ENCODE measurements at regions not wholly inside any gene's neighbourhood (a gene's known extent, or its start where the extent isn't known, plus 50 kb on each side); places are given as distances from the start of the nearest gene placed in this dataset.

DNA sequence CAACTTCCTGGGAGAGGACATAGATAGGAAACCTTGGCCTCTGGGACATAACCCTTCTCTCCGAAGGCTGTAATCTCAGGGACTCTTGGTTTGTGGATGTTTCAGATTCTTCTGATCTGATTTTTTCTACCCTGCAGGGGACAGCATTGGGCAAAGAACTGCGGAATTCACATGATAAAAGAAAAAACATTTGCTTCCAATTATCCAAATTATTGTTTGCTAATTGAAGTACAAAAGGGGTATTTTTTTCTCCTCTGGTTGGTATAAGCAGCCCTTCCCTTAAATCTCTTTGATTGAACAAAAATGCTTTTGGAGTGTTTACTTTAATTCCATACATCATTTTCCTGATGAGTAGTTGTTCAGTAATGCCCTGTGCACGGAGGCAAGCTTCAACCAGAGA lies 251.7 kb upstream of the IRX3 start:
- WGBS, result 27% methylated on average over 3 of the region's 3 CpGs
- Histone ChIP-seq H3K4me3 (ENCODE audit: low read depth, low read length) (no peak overlapping the region), H3K4me1 (ENCODE audit: insufficient read depth) (no peaks in the 10 kb centered on the region), H3K27ac (ENCODE audit: low read depth) (no peak overlapping the region), H3K36me3 (ENCODE audit: insufficient read depth) (no peaks in the 10 kb centered on the region)
- DNase-seq (ENCODE audit: extremely low spot score), result no peak

DNA sequence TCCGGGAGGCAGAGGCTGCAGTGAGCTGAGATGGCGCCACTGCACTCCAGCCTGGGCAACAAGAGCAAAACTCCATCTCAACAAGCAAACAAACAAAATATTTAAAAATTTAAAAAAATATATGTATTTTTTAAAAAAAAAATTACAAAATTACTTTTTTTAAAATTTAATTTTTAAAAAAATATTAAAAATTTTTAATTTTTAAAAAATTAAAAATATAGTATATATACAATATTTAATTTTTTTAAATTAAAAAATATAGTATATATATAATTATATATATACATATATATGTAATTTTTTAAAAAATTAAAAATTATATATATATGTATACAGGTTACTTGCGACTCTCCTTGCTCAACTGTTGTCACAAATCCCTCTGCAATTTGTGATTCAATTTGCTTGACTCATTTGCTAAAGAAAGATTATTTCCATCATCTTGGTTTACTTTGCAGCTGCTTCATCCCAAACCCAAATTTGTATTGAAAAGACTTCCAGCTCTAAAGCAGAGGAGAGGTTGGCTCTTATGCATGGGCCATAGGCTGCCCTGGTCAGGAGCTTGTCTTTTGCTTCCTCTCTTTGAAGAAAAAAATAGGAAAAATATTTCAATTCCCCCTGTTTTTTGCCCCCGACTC lies 247.4 kb upstream of the IRX3 start:
- Histone ChIP-seq H3K27ac (ENCODE audit: low read depth) (no peak overlapping the region), H3K4me3 (ENCODE audit: low read depth, low read length) (no peak overlapping the region), H3K36me3 (ENCODE audit: insufficient read depth) (no peaks in the 10 kb centered on the region), H3K4me1 (ENCODE audit: insufficient read depth) (no peaks in the 10 kb centered on the region)
- DNase-seq (ENCODE audit: extremely low spot score), result no peak
- 93% methylated on average over 4 of the region's 4 CpGs for WGBS

DNA sequence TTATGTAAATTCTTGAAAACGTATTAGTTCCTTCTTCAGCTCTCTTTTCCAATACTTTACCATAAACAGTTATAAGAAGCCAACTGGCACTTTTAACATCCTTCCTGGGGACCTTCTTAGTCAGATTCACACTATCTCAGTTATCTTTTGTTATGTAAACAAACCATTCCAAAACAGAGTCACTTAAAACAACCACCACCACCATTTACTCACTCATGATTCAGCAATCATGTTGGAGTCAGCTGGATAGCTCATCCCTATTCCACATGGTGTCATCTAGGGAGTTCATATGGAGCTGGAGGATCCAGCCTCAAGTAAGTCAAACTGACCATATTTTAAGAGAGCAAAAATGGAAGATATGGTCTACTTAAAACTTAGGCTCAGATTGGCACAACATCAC lies 240.3 kb upstream of the IRX3 start:
- DNase-seq (ENCODE audit: extremely low spot score), result no peak
- no peaks in the 10 kb centered on the region for H3K4me1 ChIP-seq (ENCODE audit: insufficient read depth)
- H3K4me3 ChIP-seq (ENCODE audit: low read depth, low read length), result no peak overlapping the region
- no peaks in the 10 kb centered on the region for H3K36me3 ChIP-seq (ENCODE audit: insufficient read depth)
- WGBS, result 54% methylated on average over 1 of the region's 1 CpG
- no peak overlapping the region for H3K27ac ChIP-seq (ENCODE audit: low read depth)

DNA sequence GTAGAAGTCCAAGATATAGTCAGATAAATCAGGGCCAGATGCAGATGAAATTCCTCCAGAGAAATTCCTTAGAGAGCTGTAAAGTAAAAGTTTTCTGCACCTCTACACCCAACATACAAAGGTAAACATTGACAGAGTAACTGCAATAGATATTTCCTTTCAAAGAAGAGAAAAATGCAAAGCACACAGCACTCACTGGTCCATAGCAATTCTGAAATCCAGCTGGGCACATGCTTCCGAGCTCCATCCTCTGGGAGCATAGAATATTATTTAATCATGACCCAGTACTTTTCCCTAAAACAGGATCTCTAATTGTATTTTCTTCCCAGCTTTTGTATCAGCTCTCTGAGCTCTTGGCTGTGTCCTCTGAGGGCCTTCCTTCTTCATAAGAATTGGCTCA lies 239.5 kb upstream of the IRX3 start:
- no peak overlapping the region for H3K27ac ChIP-seq (ENCODE audit: low read depth)
- no peaks in the 10 kb centered on the region for H3K36me3 ChIP-seq (ENCODE audit: insufficient read depth)
- WGBS, result 90% methylated on average over 1 of the region's 1 CpG
- DNase-seq (ENCODE audit: extremely low spot score), result no peak
- H3K4me1 ChIP-seq (ENCODE audit: insufficient read depth), result no peaks in the 10 kb centered on the region
- no peak overlapping the region for H3K4me3 ChIP-seq (ENCODE audit: low read depth, low read length)

DNA sequence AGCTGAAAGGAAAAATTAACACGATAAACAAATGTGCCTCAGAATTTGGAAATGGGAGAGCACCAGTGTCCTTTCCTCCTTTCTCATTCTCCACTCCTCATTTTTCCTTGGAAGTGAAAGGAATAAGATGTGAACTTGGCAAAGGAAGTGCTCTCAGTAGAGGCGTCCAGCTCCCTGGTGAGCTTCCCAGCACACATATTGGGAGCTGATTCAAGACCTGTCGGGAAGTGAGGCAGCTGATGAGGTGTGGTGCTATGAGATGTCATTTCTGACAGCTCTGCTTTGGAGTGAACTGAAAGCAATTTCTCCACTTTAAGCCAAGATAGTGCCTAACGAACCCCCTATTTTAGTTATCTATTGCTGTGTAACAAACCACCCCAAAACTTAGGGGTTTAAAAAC lies 238.5 kb upstream of the IRX3 start:
- Histone ChIP-seq H3K4me3 (ENCODE audit: low read depth, low read length) (no peak overlapping the region), H3K36me3 (ENCODE audit: insufficient read depth) (no peaks in the 10 kb centered on the region), H3K4me1 (ENCODE audit: insufficient read depth) (no peaks in the 10 kb centered on the region), H3K27ac (ENCODE audit: low read depth) (no peak overlapping the region)
- DNase-seq (ENCODE audit: extremely low spot score), result no peak
- 81% methylated on average over 4 of the region's 4 CpGs for WGBS

DNA sequence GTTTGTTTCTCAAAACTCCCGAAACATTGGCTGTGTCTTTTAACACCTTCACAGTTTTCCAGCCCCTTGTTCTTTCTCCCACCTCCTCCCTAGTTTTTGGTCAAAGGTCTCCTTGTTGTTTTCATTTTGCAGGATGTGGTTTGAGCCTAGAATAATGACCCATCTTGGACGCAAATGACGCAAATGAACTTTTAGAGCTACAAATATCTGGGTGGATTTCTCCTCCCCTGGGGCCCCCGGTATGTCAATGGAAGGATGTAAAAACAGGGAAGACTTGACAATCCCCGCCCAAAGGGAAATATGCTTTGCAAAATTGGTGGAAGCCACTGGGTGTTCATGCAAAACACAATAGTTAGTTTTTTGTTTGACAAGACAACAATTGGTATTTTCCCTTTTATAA lies 236.0 kb upstream of the IRX3 start:
- Histone ChIP-seq H3K4me1 (ENCODE audit: insufficient read depth) (peaks cover 1% of the 10 kb centered on the region), H3K36me3 (ENCODE audit: insufficient read depth) (no peaks in the 10 kb centered on the region), H3K4me3 (ENCODE audit: low read depth, low read length) (no peak overlapping the region), H3K27ac (ENCODE audit: low read depth) (no peak overlapping the region)
- no peak for DNase-seq (ENCODE audit: extremely low spot score)
- WGBS, result 41% methylated on average over 5 of the region's 5 CpGs

DNA sequence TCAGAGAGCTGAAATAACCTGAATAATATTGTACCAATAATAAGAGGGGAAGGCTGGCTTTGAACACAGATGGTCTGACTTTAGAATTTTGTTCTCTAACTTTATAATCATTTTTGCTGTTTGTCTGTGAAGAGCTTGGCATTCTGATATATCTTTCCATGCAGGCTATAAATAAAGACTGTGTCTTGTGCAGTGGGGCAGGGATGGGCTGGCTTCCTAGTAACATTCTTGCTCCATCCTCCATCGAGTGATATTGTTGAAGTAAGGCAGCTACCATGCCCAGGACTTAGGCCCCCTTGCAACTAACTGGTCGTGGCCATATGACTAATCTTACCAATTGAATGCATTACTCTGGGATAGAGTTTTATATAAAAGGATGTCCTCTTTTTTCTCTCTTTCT lies 234.7 kb upstream of the IRX3 start:
- no peak for DNase-seq (ENCODE audit: extremely low spot score)
- WGBS, result 57% methylated on average over 2 of the region's 2 CpGs

DNA sequence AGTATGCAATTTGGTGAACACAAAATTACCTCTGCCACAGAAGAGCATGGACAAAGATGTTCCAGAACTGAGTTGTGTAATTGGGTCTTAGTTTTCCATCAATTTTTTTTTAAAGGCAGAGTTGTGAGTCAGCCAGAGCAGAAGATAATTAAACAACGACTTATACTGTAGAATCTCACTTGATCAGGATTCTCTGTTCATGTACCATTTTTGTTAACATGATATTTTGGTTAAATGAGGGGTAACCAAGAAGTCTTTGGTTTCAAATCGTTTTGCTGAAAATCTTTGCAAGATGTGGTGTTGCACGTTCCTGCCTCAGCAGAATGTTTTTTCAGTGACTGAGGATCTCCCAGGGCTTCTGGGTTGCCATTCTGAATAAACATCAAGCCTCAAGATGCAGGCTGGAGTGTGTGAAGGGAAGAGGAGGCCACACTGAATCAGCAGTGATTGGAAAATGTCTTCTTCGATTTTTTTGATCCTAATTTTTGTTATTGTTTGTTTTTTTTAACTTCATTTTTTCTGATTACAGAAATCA lies 232.6 kb upstream of the IRX3 start:
- no peak overlapping the region for H3K4me3 ChIP-seq (ENCODE audit: low read depth, low read length)
- no peaks in the 10 kb centered on the region for H3K36me3 ChIP-seq (ENCODE audit: insufficient read depth)
- H3K27ac ChIP-seq (ENCODE audit: low read depth), result no peak overlapping the region
- WGBS, result 59% methylated on average over 4 of the region's 4 CpGs
- H3K4me1 ChIP-seq (ENCODE audit: insufficient read depth), result peaks cover 1% of the 10 kb centered on the region
- no peak for DNase-seq (ENCODE audit: extremely low spot score)

More for the DNA sequence above, 234.7 kb upstream of the IRX3 start:
- H3K4me1 ChIP-seq (ENCODE audit: insufficient read depth), result peaks cover 1% of the 10 kb centered on the region
- H3K4me3 ChIP-seq (ENCODE audit: low read depth, low read length), result no peak overlapping the region
- no peaks in the 10 kb centered on the region for H3K36me3 ChIP-seq (ENCODE audit: insufficient read depth)
- no peak overlapping the region for H3K27ac ChIP-seq (ENCODE audit: low read depth)

DNA sequence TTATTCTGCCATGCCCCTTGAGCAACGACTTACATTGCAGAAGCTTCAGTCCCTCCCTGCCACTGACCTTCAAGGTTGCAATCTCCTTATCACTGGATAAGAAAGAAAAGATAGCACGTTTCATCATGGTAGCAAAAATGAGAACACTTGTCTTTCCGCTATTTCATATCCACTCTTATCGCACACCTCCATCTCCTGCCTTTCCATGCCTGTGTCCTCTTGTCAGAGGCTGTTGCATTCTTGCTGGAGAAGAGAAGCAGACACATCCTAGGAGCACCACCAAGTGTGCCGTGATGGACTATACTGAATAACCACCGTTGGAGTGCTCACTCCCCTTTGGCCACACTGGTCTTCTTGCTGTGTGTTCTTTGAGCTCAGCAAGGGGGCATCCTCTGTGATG lies 230.6 kb upstream of the IRX3 start:
- 51% methylated on average over 6 of the region's 6 CpGs for WGBS
- Histone ChIP-seq H3K36me3 (ENCODE audit: insufficient read depth) (no peaks in the 10 kb centered on the region), H3K4me1 (ENCODE audit: insufficient read depth) (peaks cover 1% of the 10 kb centered on the region), H3K4me3 (ENCODE audit: low read depth, low read length) (no peak overlapping the region), H3K27ac (ENCODE audit: low read depth) (no peak overlapping the region)
- no peak for DNase-seq (ENCODE audit: extremely low spot score)

DNA sequence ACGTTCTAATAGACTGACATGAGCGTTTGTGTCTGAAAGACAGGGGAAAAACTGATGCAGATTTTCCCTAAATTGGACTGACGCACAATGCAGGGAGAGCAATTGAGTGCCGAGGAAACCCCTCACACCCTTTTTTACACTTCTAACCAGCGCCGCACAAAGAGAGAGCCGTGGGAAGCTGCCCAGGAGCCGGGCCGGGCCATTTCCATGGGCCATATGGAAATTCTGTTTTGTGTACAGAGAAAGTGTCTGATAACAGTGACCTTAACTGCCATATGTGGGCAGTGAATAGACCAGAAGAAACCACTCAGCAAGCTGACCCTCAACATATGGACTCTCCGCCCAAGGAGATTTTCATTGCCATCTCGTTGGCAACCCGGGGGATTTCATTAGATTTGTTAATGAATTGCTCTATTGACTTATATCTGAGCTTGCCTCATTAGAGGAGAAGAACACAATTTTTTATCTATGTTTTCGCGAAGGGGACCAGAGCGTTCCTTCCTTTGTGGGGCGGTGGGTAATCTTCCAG lies 225.9 kb upstream of the IRX3 start:
- WGBS, result 73% methylated on average over 16 of the region's 16 CpGs
- no peak for DNase-seq (ENCODE audit: extremely low spot score)
- H3K27ac ChIP-seq (ENCODE audit: low read depth), result no peak overlapping the region
- H3K4me1 ChIP-seq (ENCODE audit: insufficient read depth), result no peaks in the 10 kb centered on the region
- no peak overlapping the region for H3K4me3 ChIP-seq (ENCODE audit: low read depth, low read length)
- no peaks in the 10 kb centered on the region for H3K36me3 ChIP-seq (ENCODE audit: insufficient read depth)

DNA sequence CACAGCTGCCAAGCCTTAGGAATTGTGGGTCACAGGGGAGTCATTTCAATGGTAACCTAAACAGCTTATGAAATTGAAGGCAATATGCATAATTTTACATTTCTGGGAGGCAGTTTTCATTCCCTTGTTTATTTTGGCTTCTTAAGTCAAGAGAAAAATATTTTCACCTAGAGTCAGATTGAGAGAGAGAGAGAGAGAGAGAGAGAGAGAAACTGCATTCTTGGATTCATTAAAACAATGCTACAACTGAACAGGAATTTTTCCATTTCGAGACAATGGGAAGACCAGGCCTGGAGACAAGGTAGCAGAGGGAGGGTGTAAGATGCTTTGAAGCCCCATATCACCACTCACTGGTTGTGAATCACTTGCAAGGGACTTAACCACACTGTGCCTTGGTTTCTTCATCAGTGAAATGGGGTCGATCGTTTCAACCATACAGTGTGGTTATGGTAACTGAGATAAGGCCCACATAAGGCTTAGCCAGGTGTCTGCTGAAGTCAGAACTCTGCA lies 224.7 kb upstream of the IRX3 start:
- no peak overlapping the region for H3K27ac ChIP-seq (ENCODE audit: low read depth)
- H3K4me1 ChIP-seq (ENCODE audit: insufficient read depth), result no peaks in the 10 kb centered on the region
- 68% methylated on average over 3 of the region's 3 CpGs for WGBS
- no peak overlapping the region for H3K4me3 ChIP-seq (ENCODE audit: low read depth, low read length)
- DNase-seq (ENCODE audit: extremely low spot score), result no peak
- no peaks in the 10 kb centered on the region for H3K36me3 ChIP-seq (ENCODE audit: insufficient read depth)

DNA sequence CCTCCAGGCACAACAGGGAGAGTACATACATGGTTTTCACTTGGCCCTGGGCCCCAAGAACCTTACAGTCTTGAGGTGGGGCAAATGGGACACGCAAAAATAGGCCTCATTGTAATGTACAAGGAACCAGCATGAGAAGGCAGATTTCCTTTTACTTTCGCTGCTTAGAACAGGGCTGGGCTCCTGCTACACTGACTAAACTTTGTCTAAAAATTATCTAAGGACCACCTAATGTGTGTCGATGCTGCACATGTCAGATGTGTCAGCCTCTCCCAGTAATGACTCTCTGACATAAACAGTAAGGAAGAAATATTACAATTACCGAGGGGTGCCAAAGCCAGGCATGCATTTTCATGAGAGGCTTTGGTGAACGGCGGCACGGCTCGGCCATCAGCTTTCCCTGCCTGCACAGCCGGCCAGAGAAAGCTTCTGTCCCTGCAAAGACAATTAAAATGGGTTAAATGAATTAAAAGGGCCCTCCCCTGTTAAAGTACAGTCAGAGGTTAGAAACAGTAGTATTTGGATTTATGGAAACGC lies 224.2 kb upstream of the IRX3 start:
- no peak overlapping the region for H3K4me3 ChIP-seq (ENCODE audit: low read depth, low read length)
- no peak for DNase-seq (ENCODE audit: extremely low spot score)
- 66% methylated on average over 10 of the region's 10 CpGs for WGBS
- no peak overlapping the region for H3K27ac ChIP-seq (ENCODE audit: low read depth)
- no peaks in the 10 kb centered on the region for H3K36me3 ChIP-seq (ENCODE audit: insufficient read depth)
- no peaks in the 10 kb centered on the region for H3K4me1 ChIP-seq (ENCODE audit: insufficient read depth)

DNA sequence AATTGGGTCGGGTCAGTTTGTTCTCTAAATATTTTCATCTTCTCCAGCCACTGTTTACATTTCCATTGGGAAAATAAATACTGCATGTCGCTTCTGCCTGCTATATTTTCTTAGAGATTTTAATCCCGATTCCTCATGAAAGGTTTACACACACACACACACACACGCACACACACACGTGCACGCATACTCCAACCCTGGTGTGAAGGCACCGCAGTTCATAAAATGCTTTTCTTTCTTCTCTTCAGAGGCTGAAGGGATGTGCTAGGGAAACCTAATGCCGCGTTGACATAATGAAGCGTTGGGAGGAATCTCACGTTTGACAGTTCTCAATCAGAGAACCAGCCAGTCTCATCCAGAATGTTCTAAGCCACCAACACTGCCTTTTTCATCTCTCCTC lies 222.9 kb upstream of the IRX3 start:
- WGBS, result 46% methylated on average over 11 of the region's 11 CpGs
- Histone ChIP-seq H3K36me3 (ENCODE audit: insufficient read depth) (no peaks in the 10 kb centered on the region), H3K27ac (ENCODE audit: low read depth) (no peak overlapping the region), H3K4me1 (ENCODE audit: insufficient read depth) (no peaks in the 10 kb centered on the region), H3K4me3 (ENCODE audit: low read depth, low read length) (no peak overlapping the region)
- DNase-seq (ENCODE audit: extremely low spot score), result no peak

DNA sequence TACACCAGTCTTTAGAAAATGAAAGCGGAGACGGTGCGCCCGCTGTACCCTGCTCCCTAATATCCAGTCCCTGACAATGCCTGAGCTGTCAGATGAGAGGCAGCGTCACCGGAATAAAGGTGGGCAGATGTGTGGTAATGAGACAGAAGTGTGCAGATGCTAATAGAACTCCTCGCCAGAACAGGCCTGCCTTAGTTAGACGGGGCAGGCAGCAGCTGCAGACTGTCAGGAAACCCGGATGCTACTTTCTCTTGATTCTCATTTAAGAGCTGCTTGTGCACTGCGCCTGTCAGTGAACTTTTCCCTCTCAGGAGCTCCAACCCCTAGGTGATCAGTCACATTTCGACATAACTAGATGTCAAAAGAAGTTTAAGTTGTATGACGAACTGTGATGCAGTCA lies 221.8 kb upstream of the IRX3 start:
- no peak overlapping the region for H3K4me3 ChIP-seq (ENCODE audit: low read depth, low read length)
- H3K4me1 ChIP-seq (ENCODE audit: insufficient read depth), result no peaks in the 10 kb centered on the region
- no peak overlapping the region for H3K27ac ChIP-seq (ENCODE audit: low read depth)
- WGBS, result 79% methylated on average over 12 of the region's 12 CpGs
- H3K36me3 ChIP-seq (ENCODE audit: insufficient read depth), result no peaks in the 10 kb centered on the region
- no peak for DNase-seq (ENCODE audit: extremely low spot score)
